VCaP (cell line): ENCODE measurements at regions not wholly inside any gene's neighbourhood (a gene's known extent, or its start where the extent isn't known, plus 50 kb on each side); places are given as distances from the start of the nearest gene placed in this dataset.

Experiments used
- H3K27ac ChIP-seq: fragments of 450-650 bp; 2 replicates; pipeline ENCODE4 v1.5.1; 2017
- CTCF ChIP-seq: fragments of 450-650 bp; conservative IDR thresholded peaks from 2 replicates; pipeline ENCODE4 v1.5.1; 2017; ENCODE audit warnings: mild to moderate bottlenecking, moderate library complexity

GRCh38 chr7:33736521-33737221 is 168.7 kb upstream of the BMPER start:
- no peak overlapping the region for H3K27ac ChIP-seq
- TF ChIP-seq CTCF, result no peak

- H3K27ac ChIP-seq, result no peak overlapping the region
Observed at GRCh38 chr7:33738260-33738935, 166.9 kb upstream of the BMPER start.

GRCh38 chr7:33739286-33739685 is 166.1 kb upstream of the BMPER start:
- no peak overlapping the region for H3K27ac ChIP-seq
- no peak for TF ChIP-seq CTCF

More at GRCh38 chr7:33738260-33738935, 166.9 kb upstream of the BMPER start:
- no peak for TF ChIP-seq CTCF

GRCh38 chr7:33742521-33742920 is 162.8 kb upstream of the BMPER start:
- no peak for TF ChIP-seq CTCF
- H3K27ac ChIP-seq, result no peak overlapping the region

- no peak overlapping the region for H3K27ac ChIP-seq
Observed at GRCh38 chr7:33742999-33743587, 162.2 kb upstream of the BMPER start.

GRCh38 chr7:33743594-33743993 is 161.7 kb upstream of the BMPER start:
- TF ChIP-seq CTCF, result no peak
- H3K27ac ChIP-seq, result no peak overlapping the region

More at GRCh38 chr7:33742999-33743587, 162.2 kb upstream of the BMPER start:
- TF ChIP-seq CTCF, result no peak

- no peak overlapping the region for H3K27ac ChIP-seq
- peak; percentile 49; the same call in 1 of the 2 replicates for TF ChIP-seq CTCF
Observed at GRCh38 chr7:33744293-33745075, 160.9 kb upstream of the BMPER start.
